Inflammatory macrophage (primary cell): ENCODE measurements at regions not wholly inside any gene's neighbourhood (a gene's known extent, or its start where the extent isn't known, plus 50 kb on each side); places are given as distances from the start of the nearest gene placed in this dataset.
A peak's percentile ranks its signal among the peaks of the same experiment; 100 is the strongest.
"Not testable (repeated sequence)": the region's sequence is repeated elsewhere in the genome, so short reads cannot be mapped to it uniquely, and the experiment has no call there.

Experiments used
- DNase-seq, 2 donors: peaks; one replicate each; pipeline ENCODE4 v3.0.0-alpha.2; 2020 to 2022

- DNase-seq: no peak
Measured at GRCh38 chr22:45061332-45061731, 51.5 kb upstream of the PHF21B start.

- peak in 1 of 2 donors; percentile 43 for DNase-seq
Measured at GRCh38 chr22:45064313-45065278, 54.8 kb upstream of the PHF21B start.

GRCh38 chr22:45065726-45066125 lies 55.9 kb upstream of the PHF21B start:
- DNase-seq: no peak

GRCh38 chr22:45067731-45068130 lies 57.9 kb upstream of the PHF21B start:
- no peak for DNase-seq

DNA sequence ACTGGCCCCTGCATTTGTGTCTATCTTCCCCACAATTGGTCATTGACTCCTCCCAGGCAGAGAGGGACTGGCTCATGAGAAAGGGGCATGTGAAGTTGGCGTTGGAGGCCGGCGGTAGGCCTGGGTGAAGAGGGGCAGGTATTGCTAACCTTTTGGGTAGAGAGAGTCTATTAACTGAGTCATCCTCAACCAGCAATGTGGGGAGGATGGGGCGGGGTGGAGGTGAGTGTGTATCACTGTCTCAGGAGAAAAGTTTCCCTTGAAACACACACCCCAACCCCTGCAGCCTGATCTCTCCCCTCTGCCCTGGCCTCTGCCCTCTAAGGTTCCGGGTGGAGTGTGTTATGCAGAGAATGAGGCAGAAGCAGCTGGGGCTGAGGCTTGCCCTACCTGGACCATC lies 60.1 kb upstream of the PHF21B start:
- DNase-seq: no peak

- no peak for DNase-seq
Measured at GRCh38 chr22:45071618-45072017, 61.8 kb upstream of the PHF21B start.

GRCh38 chr22:45072322-45072903 lies 62.6 kb upstream of the PHF21B start:
- DNase-seq: peak in 1 of 2 donors; percentile 14

GRCh38 chr22:45073064-45073463 lies 63.3 kb upstream of the PHF21B start:
- no peak for DNase-seq

- no peak for DNase-seq
Measured at GRCh38 chr22:45077286-45077685, 67.5 kb upstream of the PHF21B start.

DNA sequence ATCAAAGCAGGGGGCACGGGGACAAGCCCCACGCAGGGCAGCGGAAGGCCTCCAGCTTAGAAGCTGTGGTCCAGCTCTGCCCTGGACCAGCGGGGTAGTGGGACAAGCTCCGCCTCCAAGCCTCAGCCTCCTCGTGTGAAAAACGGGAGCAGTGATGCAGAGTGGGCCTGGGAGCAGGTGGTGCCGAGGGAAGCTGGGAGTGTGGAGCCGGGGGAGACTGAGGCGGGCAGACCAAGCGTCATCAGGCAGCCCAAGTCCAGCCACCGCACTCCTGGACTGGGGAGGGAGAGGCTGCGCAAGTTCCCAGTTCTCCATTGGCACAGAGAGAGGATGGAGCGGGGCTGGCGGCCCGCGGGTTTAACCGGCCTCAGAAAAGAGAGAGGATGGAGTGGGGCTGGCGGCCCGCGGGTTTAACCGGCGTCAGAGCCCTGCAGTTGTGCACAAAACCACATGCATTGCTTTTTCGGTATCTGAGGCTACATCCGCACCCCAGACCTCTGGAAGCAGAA lies 68.1 kb upstream of the PHF21B start:
- no peak for DNase-seq

DNA sequence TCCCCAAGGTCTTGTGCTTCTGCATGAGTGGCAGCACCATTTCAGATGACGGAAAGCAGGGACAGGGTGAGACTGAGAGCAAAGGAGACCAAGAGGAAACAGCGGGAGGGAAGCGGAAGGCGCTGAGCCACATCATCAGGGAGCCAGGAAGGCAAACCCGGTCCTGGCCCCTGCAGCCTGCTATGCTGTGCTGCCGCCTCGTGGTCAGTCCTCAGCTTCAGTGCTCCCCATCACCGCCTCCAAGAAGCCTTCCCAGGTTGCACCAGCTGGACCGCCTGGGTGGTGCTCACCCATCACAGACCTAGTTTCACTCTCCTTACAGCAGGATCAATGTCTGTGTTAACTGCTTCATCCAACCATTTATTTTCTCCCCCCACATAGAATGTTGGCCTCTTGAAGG lies 73.0 kb upstream of the PHF21B start:
- peak in 1 of 2 donors; percentile 41 for DNase-seq

DNA sequence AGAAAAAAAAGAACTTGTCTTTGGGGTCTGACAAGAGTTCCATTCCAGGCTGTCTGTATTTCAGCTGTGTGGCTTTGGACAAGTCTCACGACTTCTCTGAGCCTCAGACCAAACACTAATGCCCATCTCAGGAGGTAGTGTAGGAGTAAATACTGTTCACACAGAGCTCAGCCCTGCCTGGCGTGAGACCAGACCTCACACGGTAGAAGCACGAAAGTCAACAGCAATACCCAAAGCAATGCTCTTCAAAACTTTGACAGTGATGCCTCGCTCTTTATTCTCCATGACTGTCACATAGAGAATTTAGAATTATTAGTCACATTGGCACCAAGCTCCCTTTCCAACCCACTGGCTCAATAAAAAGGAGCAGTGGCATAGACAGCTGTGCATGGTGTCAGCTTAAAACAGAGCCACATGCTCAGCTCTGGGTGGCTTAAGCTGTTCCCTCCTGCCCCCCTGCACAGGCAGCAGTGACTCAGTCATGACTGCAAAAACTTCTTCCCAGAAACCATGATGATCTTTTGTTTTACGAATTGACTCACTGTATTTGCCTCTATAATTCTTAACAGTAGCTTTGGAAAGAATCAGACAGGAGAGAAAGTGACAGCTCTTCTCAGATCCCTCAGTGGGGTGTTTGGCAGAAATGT lies 74.0 kb upstream of the PHF21B start:
- no peak for DNase-seq

DNA sequence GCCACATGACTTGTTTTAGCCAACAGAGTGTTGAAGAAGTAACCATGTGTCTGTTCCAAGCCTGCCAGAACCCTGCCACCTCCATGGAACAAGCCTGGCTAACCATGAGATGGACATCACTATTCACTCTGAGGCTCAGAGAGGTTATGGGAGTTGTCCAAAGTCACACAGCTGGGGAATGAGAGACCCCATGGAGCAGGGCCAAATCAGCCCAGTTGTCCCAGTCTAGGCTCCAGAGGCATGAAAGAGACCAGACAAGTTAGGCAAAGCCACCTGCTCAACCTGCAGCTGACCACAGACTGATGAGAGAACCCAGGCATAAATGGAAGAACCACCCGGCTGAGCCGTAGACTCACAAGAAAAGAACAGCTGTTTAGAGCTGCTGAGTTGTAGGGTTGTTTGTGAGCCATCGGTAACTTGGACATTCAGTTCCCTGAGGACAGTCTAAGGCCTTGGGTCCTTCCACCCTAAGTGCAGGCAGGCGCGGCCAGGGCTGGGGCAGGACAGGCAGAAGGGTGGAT lies 74.7 kb upstream of the PHF21B start:
- no peak for DNase-seq

- DNase-seq: no peak
Measured at GRCh38 chr22:45087802-45088201, 75.9 kb upstream of the NUP50 start.

DNA sequence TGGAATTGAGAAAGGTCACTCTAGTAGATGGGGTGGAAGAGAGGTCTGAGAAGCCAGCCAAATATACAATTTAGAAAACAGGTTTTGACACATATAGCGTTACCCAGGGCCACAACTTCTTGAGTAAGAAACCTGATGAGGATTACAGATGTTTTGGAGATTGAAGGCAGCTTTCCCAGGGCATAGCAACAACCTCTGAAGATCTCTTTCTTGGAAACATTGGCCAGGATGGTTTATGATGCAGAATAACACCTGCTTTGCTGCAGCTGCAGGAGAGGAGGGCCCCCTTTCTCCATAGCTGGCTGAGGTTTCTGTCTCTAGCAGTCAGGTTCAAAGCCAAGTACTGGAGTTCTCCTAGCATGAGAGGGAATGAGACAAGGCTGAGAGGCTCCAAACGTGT lies 75.1 kb upstream of the NUP50 start:
- no peak for DNase-seq

DNA sequence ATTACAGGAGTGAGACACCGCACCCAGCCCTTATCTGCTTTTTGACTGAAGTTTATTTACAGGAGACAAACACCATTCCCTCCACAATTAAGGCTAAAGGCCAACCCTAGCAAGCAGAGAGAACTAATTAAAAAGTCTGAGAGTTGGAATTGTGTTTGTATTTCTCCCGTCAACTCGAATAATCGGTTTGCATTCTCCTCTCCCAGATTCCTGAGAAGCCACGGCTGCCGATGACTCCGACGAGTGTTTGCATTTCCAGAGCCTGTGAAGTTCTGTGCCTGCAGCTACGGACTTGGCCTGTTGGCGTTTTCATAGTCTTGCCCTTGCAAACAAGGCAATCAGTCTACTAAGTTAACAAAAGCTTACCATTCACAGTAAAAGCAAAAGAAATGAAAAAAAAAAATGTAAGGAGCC lies 73.2 kb upstream of the NUP50 start:
- DNase-seq: no peak

GRCh38 chr22:45091254-45091854 lies 72.4 kb upstream of the NUP50 start:
- DNase-seq: no peak

DNA sequence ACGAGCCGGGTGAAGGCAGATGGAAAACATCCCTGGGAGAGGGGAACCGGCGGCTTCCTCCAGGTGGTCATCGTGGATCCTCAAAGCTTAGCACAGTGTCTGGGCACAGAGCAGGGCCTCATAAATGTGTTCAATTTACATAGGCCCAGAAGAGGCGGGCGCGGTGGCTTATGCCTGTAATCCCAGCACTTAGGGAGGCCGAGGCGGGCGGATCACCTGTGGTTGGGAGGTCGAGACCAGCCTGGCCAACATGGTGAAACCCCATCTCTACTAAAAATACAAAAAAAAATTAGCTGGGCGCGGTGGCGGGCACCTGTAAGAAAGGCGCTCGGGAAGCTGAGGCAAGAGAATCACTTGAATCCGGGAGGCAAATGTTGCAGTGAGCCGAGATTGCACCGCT lies 71.8 kb upstream of the NUP50 start:
- not testable (repeated sequence) for DNase-seq

DNA sequence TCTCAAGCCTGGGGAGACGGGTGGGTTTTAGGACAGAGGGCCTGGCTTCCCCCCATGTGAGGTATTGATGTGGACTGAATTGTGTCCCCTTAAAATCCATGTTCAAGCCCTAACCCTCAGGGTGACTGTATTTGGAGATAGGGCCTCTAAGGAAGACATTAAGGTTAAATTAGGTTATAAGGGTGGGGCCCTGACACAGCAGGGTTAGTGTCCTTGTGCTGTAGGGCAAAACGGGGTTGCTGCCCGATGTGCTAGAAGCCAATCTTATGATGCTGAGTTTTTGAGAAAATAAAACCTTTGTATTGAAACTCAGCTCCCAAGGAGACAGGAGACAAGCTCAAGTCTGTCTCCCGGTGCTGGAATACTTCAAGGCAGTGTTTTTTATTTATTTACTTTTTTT lies 71.1 kb upstream of the NUP50 start:
- no peak for DNase-seq

- no peak for DNase-seq
Measured at GRCh38 chr22:45093609-45094008, 70.1 kb upstream of the NUP50 start.

DNA sequence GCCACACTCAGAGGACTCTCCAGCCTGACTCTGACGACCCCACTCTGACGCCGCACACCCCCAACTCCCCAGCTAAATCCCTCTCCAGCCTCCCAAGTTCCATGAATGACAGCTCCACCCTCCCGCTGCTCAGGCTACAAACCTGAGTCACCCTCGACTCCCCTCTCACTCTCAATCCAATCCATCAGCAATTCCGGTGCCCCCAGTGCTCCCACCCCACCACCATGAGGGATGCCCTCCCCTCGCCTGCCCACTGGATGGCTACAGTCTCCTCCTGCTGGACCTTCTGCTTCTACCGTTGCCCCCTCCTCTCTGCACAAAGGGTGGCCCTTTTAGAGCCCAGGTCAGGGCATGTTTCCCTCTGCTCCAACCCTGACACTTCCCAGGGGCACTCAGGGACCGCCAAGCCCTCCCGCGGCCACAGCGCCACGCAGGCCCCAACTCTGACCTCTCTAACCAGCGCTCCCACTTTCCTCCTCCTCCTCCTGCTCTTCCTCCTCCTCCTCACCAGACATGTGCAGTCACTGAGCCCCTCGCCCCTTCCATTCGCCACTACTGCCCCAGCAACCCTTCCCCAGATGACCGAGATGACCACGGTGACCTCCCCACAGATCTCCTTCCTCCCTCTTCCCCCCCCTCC lies 69.5 kb upstream of the NUP50 start:
- DNase-seq: no peak

- DNase-seq: no peak
Measured at GRCh38 chr22:45094825-45095224, 68.9 kb upstream of the NUP50 start.
